ENCODE measurements at regions not wholly inside any gene's neighbourhood (a gene's known extent, or its start where the extent isn't known, plus 50 kb on each side); places are given as distances from the start of the nearest gene placed in this dataset.

- Histone ChIP-seq H3K4me3 (ENCODE audit: low read length) (no peak overlapping the region), H3K36me3 (ENCODE audit: control insufficient read depth, insufficient read depth, low read length, severe bottlenecking) (no peaks in the 10 kb centered on the region)
- DNase-seq (ENCODE audit: low read depth): no peak
Measured at GRCh38 chr13:71967990-71968389, 101.0 kb upstream of the DACH1 start.

GRCh38 chr13:71964491-71965100 is 97.6 kb upstream of the DACH1 start:
- no peaks in the 10 kb centered on the region for H3K9me3 ChIP-seq (ENCODE audit: control insufficient read depth, low read length)
- H3K27me3 ChIP-seq (replicated peaks; ENCODE audit: control insufficient read depth, insufficient read depth, low read length): no peaks in the 10 kb centered on the region
- H3K4me1 ChIP-seq (ENCODE audit: control insufficient read depth, insufficient read depth, low read length): no peaks in the 10 kb centered on the region
- no peaks in the 10 kb centered on the region for H3K36me3 ChIP-seq (ENCODE audit: control insufficient read depth, insufficient read depth, low read length, severe bottlenecking)
- H3K4me3 ChIP-seq (ENCODE audit: low read length): no peak overlapping the region
- no peak overlapping the region for H3K9ac ChIP-seq (ENCODE audit: low read length)
- no peak for DNase-seq (ENCODE audit: low read depth)

More at GRCh38 chr13:71967990-71968389, 101.0 kb upstream of the DACH1 start:
- no peaks in the 10 kb centered on the region for H3K9me3 ChIP-seq (ENCODE audit: control insufficient read depth, low read length)
- no peaks in the 10 kb centered on the region for H3K27me3 ChIP-seq (replicated peaks; ENCODE audit: control insufficient read depth, insufficient read depth, low read length)
- no peaks in the 10 kb centered on the region for H3K4me1 ChIP-seq (ENCODE audit: control insufficient read depth, insufficient read depth, low read length)
- H3K9ac ChIP-seq (ENCODE audit: low read length): no peak overlapping the region

DNA sequence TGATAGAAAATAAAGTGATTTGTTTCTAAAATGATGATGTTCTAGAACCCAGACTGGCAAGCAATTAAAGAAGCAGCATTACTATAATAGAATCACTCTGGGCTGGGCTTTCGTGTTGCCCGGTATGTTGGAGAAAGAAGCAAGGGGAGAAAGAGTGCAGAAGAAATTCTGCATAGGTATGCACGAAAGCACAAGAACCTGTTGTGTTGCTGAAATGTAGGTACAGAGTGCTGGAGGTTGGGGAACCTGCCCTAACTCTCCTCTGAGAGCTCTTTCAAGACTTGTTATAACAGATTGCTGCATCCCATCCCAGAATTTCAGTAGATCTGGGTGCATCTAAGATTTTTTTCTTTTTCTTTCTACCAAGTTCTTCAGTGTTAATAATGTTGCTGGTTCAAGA is 95.7 kb upstream of the DACH1 start:
- DNase-seq (ENCODE audit: low read depth): no peak
- Histone ChIP-seq H3K9me3 (ENCODE audit: control insufficient read depth, low read length) (no peaks in the 10 kb centered on the region), H3K4me1 (ENCODE audit: control insufficient read depth, insufficient read depth, low read length) (no peaks in the 10 kb centered on the region), H3K36me3 (ENCODE audit: control insufficient read depth, insufficient read depth, low read length, severe bottlenecking) (no peaks in the 10 kb centered on the region), H3K9ac (ENCODE audit: low read length) (no peak overlapping the region), H3K4me3 (ENCODE audit: low read length) (no peak overlapping the region), H3K27me3 (replicated peaks; ENCODE audit: control insufficient read depth, insufficient read depth, low read length) (no peaks in the 10 kb centered on the region)

GRCh38 chr13:71962126-71962525 is 95.1 kb upstream of the DACH1 start:
- Histone ChIP-seq H3K9ac (ENCODE audit: low read length) (no peak overlapping the region), H3K4me1 (ENCODE audit: control insufficient read depth, insufficient read depth, low read length) (no peaks in the 10 kb centered on the region), H3K27me3 (replicated peaks; ENCODE audit: control insufficient read depth, insufficient read depth, low read length) (no peaks in the 10 kb centered on the region), H3K9me3 (ENCODE audit: control insufficient read depth, low read length) (no peaks in the 10 kb centered on the region), H3K4me3 (ENCODE audit: low read length) (no peak overlapping the region), H3K36me3 (ENCODE audit: control insufficient read depth, insufficient read depth, low read length, severe bottlenecking) (no peaks in the 10 kb centered on the region)
- DNase-seq (ENCODE audit: low read depth): no peak

GRCh38 chr13:71949441-71949840 is 82.4 kb upstream of the DACH1 start:
- no peaks in the 10 kb centered on the region for H3K36me3 ChIP-seq (ENCODE audit: control insufficient read depth, insufficient read depth, low read length, severe bottlenecking)
- no peak overlapping the region for H3K4me3 ChIP-seq (ENCODE audit: low read length)
- no peak for DNase-seq (ENCODE audit: low read depth)
- H3K9ac ChIP-seq (ENCODE audit: low read length): no peak overlapping the region
- peaks cover 3% of the 10 kb centered on the region for H3K9me3 ChIP-seq (ENCODE audit: control insufficient read depth, low read length)
- H3K27me3 ChIP-seq (replicated peaks; ENCODE audit: control insufficient read depth, insufficient read depth, low read length): no peaks in the 10 kb centered on the region
- no peaks in the 10 kb centered on the region for H3K4me1 ChIP-seq (ENCODE audit: control insufficient read depth, insufficient read depth, low read length)

DNA sequence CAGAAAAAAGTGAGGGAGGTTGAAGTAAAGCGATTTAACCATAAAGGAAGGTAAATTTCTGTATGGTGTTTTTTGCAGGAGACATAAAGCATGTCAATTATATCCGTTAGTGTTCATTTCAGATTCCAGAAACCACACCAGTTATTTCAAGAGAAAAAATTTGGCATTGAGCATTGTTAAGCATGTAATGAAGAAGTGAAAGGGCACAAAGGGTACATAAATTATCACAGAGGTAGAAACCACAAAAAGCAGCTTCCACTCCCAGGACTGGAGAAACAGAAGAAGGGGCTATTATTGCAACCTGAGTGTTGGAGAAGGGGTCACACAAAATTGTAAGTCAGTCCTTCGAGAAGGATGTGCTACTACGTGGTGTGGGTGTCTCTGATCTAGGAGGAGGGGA is 72.2 kb upstream of the DACH1 start:
- Histone ChIP-seq H3K9me3 (ENCODE audit: control insufficient read depth, low read length) (no peaks in the 10 kb centered on the region), H3K27me3 (replicated peaks; ENCODE audit: control insufficient read depth, insufficient read depth, low read length) (no peaks in the 10 kb centered on the region), H3K36me3 (ENCODE audit: control insufficient read depth, insufficient read depth, low read length, severe bottlenecking) (no peaks in the 10 kb centered on the region), H3K9ac (ENCODE audit: low read length) (no peak overlapping the region), H3K4me3 (ENCODE audit: low read length) (no peak overlapping the region), H3K4me1 (ENCODE audit: control insufficient read depth, insufficient read depth, low read length) (no peaks in the 10 kb centered on the region)
- no peak for DNase-seq (ENCODE audit: low read depth)

DNA sequence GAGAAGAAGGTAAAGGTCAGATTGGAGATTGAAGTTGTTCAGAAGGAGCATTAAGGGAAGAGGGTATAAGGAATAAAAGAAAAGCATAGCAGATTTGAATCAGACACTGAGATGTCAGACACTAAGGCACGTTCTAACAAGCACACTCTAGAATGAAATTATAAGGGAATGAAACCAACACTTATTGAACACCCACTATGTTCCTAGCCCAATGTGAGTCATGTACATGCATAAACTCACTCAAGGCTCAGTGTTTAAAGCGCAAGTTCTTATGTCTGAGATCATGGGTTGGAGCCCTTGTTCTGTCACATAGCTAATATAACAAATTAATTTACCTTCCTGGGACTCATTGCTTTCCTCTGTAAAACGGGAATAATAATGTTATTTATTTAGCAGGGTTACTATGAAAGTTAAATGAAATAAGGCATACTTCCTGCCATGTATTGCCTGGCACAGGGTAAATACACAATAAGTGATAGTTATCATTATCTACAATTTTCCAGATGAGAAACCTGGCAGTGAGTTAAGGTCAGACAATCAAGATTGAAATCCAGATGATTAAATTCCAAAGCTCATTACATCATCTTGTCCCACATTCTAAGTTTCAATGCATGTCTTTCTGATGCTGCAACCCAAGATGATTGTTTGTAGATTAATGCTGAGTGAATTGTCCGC is 68.3 kb upstream of the DACH1 start:
- H3K4me3 ChIP-seq (ENCODE audit: low read length): no peak overlapping the region
- no peaks in the 10 kb centered on the region for H3K27me3 ChIP-seq (replicated peaks; ENCODE audit: control insufficient read depth, insufficient read depth, low read length)
- H3K36me3 ChIP-seq (ENCODE audit: control insufficient read depth, insufficient read depth, low read length, severe bottlenecking): no peaks in the 10 kb centered on the region
- no peaks in the 10 kb centered on the region for H3K9me3 ChIP-seq (ENCODE audit: control insufficient read depth, low read length)
- no peak for DNase-seq (ENCODE audit: low read depth)
- no peaks in the 10 kb centered on the region for H3K4me1 ChIP-seq (ENCODE audit: control insufficient read depth, insufficient read depth, low read length)
- no peak overlapping the region for H3K9ac ChIP-seq (ENCODE audit: low read length)

DNA sequence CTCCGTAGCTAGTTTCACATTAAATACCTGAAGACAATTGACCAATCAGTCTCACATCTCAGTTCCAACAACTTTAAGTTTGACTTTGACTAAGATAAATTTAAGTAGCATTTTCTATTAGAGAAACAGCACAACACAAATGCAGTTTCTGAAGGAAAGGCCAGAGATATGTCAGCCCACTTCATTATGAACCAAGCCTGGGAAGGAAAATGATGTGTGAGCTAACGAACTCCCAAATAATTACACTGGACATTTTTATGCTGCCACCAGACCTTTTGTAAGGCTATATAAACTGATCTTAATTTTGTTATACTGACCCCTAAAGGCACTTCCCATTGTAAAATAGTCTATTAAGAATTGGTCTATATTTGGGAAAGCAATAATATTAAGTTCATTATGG is 57.9 kb upstream of the DACH1 start:
- Histone ChIP-seq H3K36me3 (ENCODE audit: control insufficient read depth, insufficient read depth, low read length, severe bottlenecking) (no peaks in the 10 kb centered on the region), H3K27me3 (replicated peaks; ENCODE audit: control insufficient read depth, insufficient read depth, low read length) (no peaks in the 10 kb centered on the region), H3K4me1 (ENCODE audit: control insufficient read depth, insufficient read depth, low read length) (no peaks in the 10 kb centered on the region), H3K9me3 (ENCODE audit: control insufficient read depth, low read length) (no peaks in the 10 kb centered on the region), H3K4me3 (ENCODE audit: low read length) (no peak overlapping the region), H3K9ac (ENCODE audit: low read length) (no peak overlapping the region)
- no peak for DNase-seq (ENCODE audit: low read depth)

GRCh38 chr13:71922194-71922593 is 55.2 kb upstream of the DACH1 start:
- Histone ChIP-seq H3K4me1 (ENCODE audit: control insufficient read depth, insufficient read depth, low read length) (no peaks in the 10 kb centered on the region), H3K27me3 (replicated peaks; ENCODE audit: control insufficient read depth, insufficient read depth, low read length) (no peaks in the 10 kb centered on the region), H3K9ac (ENCODE audit: low read length) (no peak overlapping the region), H3K4me3 (ENCODE audit: low read length) (no peak overlapping the region), H3K9me3 (ENCODE audit: control insufficient read depth, low read length) (no peaks in the 10 kb centered on the region), H3K36me3 (ENCODE audit: control insufficient read depth, insufficient read depth, low read length, severe bottlenecking) (no peaks in the 10 kb centered on the region)
- peak; percentile 0 for DNase-seq (ENCODE audit: low read depth)

All from adipocyte (in vitro differentiated cells).